Nephron progenitor cell (in vitro differentiated cells): ENCODE measurements at regions not wholly inside any gene's neighbourhood (a gene's known extent, or its start where the extent isn't known, plus 50 kb on each side); places are given as distances from the start of the nearest gene placed in this dataset.

Experiments used
- DNase-seq: peaks from one replicate; pipeline ENCODE4 v3.0.0; 2021
- H3K27ac Mint-ChIP-seq: 2 replicates; pipeline ENCODE4 v1.8.0; 2021; ENCODE audit warnings: mild to moderate bottlenecking, moderate library complexity, mixed read lengths
- H3K27me3 Mint-ChIP-seq: 2 replicates; pipeline ENCODE4 v1.8.0; 2021; ENCODE audit warnings: mild to moderate bottlenecking, low read depth, mixed read lengths; ENCODE audit not compliant: poor library complexity
- H3K36me3 Mint-ChIP-seq: 2 replicates; pipeline ENCODE4 v1.8.0; 2021; ENCODE audit warnings: low read depth, mixed read lengths
- H3K4me1 Mint-ChIP-seq: 2 replicates; pipeline ENCODE4 v1.8.0; 2021; ENCODE audit warnings: mixed read lengths
- H3K4me3 Mint-ChIP-seq: 2 replicates; pipeline ENCODE4 v1.8.0; 2021; ENCODE audit warnings: mild to moderate bottlenecking, moderate library complexity, mixed read lengths
- H3K9me3 Mint-ChIP-seq: 2 replicates; pipeline ENCODE4 v1.8.0; 2021; ENCODE audit warnings: mild to moderate bottlenecking, moderate library complexity, mixed read lengths
- TF ChIP-seq, protein P1 (sequence below): fragments of 200-600 bp; sonication (generic); IDR thresholded peaks from 2 replicates; pipeline ENCODE4 v1.5.0; 2021; ENCODE audit warnings: antibody characterized with exemption

DNA sequence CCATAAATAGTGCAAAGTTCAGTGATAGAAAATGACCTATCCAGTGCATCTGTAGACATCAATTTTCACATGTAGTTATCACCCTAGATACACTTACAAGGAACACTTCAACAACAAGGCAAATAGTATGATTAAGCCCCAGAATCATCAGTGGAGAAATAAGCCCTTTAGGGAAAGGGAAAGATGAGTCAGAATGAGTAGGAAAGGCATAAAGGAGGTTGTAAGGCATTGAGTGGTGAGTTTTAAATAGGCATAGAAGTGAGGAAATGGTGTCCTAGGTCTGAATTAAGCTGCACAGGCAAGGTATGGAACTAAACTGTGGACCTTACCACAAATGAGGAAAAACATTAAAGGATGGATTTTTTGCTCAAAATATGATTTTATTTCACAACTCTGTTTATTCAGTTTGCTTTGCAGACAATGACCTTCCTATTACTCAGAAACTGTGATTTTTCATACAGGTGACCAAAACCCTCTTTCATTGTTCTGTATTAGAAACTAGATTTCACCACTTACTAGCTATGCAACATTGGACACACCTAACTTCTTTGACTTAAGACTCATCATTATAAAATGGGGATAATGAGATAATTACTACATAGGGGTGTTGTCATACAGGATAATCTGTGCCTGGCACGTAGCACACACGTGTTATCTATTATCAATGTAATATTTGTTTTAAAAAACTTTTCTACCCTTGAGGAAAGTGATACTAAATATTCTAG is 57.0 kb upstream of the MAP9 start:
- peaks cover 5% of the 10 kb centered on the region for H3K36me3 Mint-ChIP-seq
- no peak overlapping the region for H3K4me3 Mint-ChIP-seq
- peaks cover 2% of the 10 kb centered on the region for H3K27me3 Mint-ChIP-seq
- no peak overlapping the region for H3K27ac Mint-ChIP-seq
- peaks cover 10% of the 10 kb centered on the region for H3K9me3 Mint-ChIP-seq
- TF ChIP-seq, protein P1, sequence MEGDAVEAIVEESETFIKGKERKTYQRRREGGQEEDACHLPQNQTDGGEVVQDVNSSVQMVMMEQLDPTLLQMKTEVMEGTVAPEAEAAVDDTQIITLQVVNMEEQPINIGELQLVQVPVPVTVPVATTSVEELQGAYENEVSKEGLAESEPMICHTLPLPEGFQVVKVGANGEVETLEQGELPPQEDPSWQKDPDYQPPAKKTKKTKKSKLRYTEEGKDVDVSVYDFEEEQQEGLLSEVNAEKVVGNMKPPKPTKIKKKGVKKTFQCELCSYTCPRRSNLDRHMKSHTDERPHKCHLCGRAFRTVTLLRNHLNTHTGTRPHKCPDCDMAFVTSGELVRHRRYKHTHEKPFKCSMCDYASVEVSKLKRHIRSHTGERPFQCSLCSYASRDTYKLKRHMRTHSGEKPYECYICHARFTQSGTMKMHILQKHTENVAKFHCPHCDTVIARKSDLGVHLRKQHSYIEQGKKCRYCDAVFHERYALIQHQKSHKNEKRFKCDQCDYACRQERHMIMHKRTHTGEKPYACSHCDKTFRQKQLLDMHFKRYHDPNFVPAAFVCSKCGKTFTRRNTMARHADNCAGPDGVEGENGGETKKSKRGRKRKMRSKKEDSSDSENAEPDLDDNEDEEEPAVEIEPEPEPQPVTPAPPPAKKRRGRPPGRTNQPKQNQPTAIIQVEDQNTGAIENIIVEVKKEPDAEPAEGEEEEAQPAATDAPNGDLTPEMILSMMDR, result no peak
- DNase-seq, result no peak
- H3K4me1 Mint-ChIP-seq, result no peaks in the 10 kb centered on the region

DNA sequence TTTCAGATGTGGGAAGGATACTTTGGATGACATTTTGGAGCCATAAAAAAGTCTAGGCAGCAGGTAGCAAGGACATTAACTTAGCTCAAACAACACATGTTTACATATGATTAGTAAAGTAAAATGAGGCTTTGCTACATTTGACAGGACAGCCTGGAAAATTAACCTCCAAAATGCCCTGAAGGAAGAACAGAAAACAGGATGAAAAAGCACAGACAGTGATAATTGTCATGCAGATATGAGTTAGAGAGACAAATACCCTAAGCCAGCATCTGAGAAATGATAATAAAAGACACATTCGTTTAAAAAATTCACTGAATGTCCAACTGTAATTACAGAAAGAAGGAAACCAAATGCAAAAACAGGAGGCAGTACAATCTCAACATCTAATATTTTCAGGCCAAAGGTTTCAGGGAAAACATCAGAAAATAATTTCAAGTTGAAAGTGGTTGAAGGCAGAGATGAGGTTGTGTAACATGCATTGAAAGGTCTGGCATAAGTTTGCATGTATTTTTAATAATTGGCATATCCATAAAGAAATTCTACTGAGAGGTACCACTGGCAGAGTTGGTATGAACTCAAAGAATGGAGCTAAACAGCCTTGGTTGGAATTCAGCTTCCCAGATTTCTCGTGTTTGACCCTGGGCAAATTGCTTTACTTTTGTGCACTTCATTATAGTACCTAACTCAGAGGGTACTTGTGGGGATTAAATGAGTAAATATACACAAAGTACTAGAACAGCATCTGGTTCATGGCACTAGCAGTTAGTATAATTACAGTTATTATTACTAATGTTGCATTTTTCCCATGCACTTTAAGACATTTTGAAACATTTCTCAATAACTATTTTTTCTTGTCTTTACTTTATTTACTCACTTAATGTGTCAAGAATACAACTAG is 54.4 kb upstream of the MAP9 start:
- Mint-ChIP-seq H3K36me3 (peaks cover 9% of the 10 kb centered on the region), H3K27ac (no peak overlapping the region), H3K4me3 (no peak overlapping the region), H3K27me3 (no peaks in the 10 kb centered on the region), H3K9me3 (peaks cover 32% of the 10 kb centered on the region), H3K4me1 (no peaks in the 10 kb centered on the region)
- TF ChIP-seq, protein P1, result no peak
- DNase-seq, result no peak

- Mint-ChIP-seq H3K9me3 (peaks cover 53% of the 10 kb centered on the region), H3K36me3 (peaks cover 9% of the 10 kb centered on the region), H3K4me1 (no peaks in the 10 kb centered on the region), H3K27ac (no peak overlapping the region), H3K4me3 (no peak overlapping the region), H3K27me3 (no peaks in the 10 kb centered on the region)
- TF ChIP-seq, protein P1, result no peak
- no peak for DNase-seq
These were observed 51.4 kb upstream of the MAP9 start for GRCh38 chr4:155428128-155428527.

- TF ChIP-seq, protein P1, result no peak
- no peaks in the 10 kb centered on the region for H3K27me3 Mint-ChIP-seq
- no peak overlapping the region for H3K27ac Mint-ChIP-seq
- no peak for DNase-seq
- H3K4me3 Mint-ChIP-seq, result no peak overlapping the region
- peaks cover 9% of the 10 kb centered on the region for H3K36me3 Mint-ChIP-seq
- no peaks in the 10 kb centered on the region for H3K4me1 Mint-ChIP-seq
- peaks cover 63% of the 10 kb centered on the region for H3K9me3 Mint-ChIP-seq
These were observed 50.2 kb upstream of the MAP9 start for GRCh38 chr4:155426953-155427352.
